ENCODE measurements at regions not wholly inside any gene's neighbourhood (a gene's known extent, or its start where the extent isn't known, plus 50 kb on each side); places are given as distances from the start of the nearest gene placed in this dataset.

DNA sequence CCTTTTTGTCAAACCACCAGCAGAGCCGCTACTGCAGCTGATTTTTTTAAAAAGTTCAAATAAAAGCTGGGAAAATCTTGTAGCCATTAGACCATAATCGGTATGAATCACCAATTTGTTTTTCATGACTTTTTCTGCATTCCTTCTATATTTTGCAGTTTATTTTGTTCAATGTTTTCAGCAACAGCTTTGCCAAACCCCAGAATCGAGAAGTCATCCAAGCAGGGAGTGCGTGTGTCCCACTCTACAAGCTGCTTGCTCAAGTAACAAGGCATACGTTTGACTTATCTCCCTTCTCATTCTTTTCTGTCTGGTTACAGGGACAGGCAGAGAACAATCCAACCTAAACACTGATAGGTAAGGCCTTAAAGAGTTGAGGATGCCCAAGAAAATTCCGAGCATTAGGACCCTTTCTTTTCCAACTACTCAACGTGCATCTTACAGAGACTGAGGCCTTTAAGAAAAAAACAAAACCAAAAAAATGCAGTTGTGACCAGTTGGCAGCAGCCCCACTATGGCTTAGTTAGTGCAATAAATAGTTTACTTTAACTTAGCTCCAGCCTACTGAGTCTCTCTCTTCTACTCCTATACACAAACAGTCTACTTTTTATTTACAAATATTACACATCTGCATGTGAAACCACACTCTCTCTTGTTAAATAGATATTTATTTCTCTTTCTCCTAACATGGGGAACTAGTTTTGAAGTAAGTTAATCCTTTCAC is 134.7 kb upstream of the SLIT3 start:
- FAIRE-seq (no peak), DNase-seq (ENCODE audit: insufficient read length, low spot score) (no peak)
- no peak for TF ChIP-seq POLR2A (IDR thresholded peaks at IDR 0.05; ENCODE audit: low read depth, low read length)

DNA sequence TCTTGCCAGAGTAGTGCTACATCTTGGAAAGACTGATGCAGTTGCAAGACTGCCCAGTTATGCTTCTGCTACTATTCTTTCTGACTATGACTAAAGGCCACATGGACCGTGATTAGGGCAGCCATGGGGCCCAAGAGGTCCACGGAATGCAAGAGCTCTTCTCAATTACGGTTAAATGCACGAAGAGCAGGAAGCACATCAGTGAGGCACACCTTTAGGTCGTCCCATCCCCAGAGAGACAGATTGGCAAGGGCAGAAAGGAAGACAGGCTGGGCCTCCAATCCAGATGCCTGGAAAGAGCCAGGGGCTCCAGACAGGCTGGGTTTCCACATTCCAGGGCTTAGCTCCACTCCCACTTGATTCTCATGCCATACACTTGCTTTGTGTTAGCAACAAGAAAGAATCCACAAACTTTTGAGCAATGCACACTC is 132.3 kb upstream of the SLIT3 start:
- FAIRE-seq = no peak
- no peak for TF ChIP-seq POLR2A (IDR thresholded peaks at IDR 0.05; ENCODE audit: low read depth, low read length)
- no peak for DNase-seq (ENCODE audit: insufficient read length, low spot score)

DNA sequence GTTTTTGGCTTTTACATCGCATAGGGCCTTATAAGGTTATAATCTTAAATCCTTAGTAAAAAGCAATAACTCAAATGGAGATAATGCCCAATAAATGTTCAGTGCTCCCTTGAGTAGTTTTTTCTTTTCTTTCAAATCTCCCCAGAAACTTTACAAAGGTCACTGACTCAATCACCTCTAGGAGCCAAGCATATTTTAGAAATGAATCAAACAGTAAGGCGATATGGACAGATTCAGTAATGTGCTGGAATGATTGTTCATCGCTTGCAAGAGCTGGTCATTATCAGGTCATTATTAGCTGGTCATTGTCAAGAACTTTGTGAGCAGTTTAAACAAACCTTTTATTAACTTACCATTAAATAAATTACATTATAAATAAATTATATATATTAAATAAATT is 130.4 kb upstream of the SLIT3 start:
- peak; percentile 57 for FAIRE-seq
- DNase-seq (ENCODE audit: insufficient read length, low spot score) = no peak
- no peak for TF ChIP-seq POLR2A (IDR thresholded peaks at IDR 0.05; ENCODE audit: low read depth, low read length)

DNA sequence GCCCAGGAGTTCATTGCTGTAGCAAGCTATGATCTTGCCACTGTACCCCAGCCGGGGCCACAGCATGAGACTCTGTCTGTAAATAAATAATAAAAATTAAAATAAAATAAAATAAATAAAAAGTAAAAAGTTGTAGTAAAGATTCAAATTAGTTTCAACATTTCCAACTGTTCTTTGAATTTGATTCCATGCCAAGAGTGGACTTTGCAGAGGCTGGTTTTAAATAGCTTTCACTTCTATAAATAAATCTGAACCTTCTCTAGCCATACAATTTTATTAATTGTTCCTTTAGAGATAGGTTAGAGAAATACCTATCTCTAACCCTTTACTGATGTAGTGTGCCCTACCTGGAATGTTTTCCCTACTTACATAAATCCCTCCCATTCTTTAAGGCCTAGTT is 129.7 kb upstream of the SLIT3 start:
- FAIRE-seq = no peak
- DNase-seq (ENCODE audit: insufficient read length, low spot score) = no peak
- TF ChIP-seq POLR2A (IDR thresholded peaks at IDR 0.05; ENCODE audit: low read depth, low read length) = no peak

DNA sequence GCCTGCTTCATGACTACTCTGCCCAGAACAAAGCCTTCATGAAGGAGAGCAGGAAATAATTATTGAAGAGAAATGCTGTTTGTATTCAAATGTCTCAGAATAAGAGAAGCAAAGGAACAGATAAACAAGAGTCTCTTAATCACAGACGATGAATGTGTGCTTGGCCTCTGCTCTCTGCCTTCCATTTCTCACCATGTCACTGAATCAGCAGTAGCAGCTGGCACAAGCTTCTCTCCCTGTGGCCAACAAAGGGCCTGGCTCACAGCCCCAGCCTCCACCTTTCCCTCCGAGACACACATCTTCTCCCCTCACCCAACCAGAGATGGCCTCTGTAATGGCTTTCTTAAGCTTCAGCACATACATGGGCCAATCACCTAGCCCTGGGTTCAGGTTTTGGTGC is 128.1 kb upstream of the SLIT3 start:
- FAIRE-seq (no peak), DNase-seq (ENCODE audit: insufficient read length, low spot score) (no peak)
- TF ChIP-seq POLR2A (IDR thresholded peaks at IDR 0.05; ENCODE audit: low read depth, low read length) = no peak

DNA sequence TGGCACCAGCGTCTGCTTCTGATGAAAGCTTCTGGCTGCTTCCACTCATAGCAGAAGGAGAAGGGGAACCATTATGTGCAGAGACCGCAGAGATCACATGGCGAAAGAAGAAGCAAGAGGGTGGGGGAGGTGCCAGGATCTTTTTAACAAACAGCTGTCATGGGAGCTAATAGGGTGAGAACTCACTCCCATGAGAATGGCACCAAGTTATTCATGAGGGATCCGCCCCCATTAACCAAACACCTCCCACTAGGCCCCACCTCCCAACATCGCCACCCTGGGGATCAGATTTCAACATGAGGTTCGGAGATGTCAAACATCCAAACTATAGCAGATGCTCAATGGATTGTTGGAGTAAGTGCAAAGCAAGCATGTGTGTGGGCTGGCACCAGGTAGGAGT is 125.8 kb upstream of the SLIT3 start:
- DNase-seq (ENCODE audit: insufficient read length, low spot score) (no peak), FAIRE-seq (no peak)
- TF ChIP-seq POLR2A (IDR thresholded peaks at IDR 0.05; ENCODE audit: low read depth, low read length) = no peak

DNA sequence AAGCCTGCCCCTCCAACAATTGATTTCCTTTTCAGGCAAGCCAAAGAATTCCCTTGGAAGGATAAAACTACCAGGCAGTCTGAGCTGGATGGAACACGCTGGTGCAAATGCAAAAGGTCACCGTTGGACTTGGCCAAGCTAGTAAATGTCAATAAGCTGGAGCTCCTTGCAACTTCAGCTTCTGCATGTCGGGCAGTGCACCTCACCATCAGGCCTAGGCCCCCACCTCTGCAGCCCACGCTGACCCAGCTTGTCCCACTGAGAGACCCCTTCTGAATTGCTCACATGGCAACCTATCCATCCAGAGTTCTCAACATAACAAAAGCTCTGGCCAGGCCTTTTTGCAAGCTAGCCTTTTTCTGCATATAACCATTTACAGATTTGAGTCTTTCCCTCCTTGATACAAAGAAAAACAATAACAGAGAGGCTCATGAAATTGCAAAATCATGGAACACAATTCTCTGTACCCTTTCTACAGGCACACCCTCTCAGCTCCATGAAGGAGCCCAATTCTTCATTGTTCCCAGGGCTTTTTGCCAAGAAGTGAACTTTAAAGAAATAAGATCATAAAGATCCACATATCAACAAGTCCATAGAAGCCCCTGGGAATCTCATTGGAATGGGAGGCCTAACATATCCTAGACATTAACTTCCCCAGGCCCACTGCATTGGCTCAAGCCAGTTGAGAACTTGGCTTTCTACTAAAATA is 123.9 kb upstream of the SLIT3 start:
- FAIRE-seq = no peak
- TF ChIP-seq POLR2A (IDR thresholded peaks at IDR 0.05; ENCODE audit: low read depth, low read length) = no peak
- DNase-seq (ENCODE audit: insufficient read length, low spot score) = no peak

DNA sequence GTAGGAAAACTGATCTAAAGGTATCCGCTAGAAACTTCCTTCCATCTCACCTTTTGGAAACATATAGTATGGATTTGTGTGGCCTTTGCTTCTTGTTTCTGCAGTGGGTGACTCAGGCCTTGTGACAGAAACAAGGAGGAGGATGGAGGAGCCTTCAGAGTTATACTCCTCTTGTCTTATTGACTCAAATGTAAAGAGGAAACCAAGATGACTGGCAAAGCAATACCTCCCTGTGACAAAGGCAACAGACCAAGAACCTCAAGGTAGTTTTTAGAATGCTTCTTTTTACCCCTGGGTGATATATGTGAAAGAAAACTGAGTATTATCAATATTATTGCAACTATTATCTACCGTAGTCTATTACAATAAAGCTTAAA is 123.3 kb upstream of the SLIT3 start:
- no peak for TF ChIP-seq POLR2A (IDR thresholded peaks at IDR 0.05; ENCODE audit: low read depth, low read length)
- no peak for FAIRE-seq
- DNase-seq (ENCODE audit: insufficient read length, low spot score) = no peak

DNA sequence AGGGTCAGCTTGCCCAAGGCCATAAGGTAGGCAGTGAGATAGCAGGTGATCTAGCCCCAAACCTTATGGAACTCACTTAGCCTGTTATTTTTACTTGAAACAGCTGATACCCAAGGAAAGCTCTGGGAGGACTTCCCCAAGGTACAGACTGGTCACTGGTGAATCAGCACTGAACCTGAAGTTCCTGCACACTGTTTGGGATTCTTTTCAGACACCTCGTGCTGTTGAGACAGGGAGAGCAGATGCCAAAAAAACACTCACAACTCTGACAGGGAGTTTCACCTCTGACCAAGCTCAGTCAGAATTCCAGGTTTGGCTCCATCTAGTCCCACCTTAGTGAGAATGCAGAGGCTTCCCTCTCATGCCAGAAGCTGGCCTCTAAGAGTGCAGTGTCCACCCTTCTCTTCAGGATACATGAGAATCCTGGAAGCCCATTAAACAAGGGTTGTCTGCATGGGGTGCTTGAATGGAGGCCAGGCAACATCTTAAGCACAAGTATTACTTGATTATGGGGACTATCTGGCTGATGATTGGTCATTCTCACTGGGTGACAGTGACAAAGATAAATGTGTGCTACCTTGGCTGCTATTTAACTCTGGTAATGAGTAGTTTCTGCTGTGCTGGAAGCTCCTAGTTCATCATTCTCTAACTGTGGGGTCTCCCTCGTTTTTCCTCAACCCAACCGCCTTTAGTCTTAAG is 122.8 kb upstream of the SLIT3 start:
- FAIRE-seq (no peak), DNase-seq (ENCODE audit: insufficient read length, low spot score) (no peak)
- no peak for TF ChIP-seq POLR2A (IDR thresholded peaks at IDR 0.05; ENCODE audit: low read depth, low read length)

DNA sequence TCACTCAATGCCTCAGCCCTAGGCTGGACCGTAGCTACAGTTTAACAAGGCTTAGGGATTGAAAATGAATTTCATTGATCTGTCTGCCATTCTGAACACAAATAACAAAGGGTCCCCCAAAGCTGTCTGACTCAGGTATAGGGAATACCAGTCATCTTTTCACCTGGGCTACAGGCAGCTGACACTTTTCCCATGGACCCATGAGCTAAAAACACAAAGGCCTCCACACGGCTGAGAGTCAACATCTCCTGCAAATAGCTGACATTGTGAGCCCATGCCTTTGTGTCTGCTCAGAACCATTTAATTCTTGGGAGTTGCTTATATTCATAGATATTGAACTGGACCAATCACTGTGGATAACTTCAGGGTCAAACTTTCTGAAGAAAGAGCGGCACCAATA is 121.1 kb upstream of the SLIT3 start:
- no peak for FAIRE-seq

DNA sequence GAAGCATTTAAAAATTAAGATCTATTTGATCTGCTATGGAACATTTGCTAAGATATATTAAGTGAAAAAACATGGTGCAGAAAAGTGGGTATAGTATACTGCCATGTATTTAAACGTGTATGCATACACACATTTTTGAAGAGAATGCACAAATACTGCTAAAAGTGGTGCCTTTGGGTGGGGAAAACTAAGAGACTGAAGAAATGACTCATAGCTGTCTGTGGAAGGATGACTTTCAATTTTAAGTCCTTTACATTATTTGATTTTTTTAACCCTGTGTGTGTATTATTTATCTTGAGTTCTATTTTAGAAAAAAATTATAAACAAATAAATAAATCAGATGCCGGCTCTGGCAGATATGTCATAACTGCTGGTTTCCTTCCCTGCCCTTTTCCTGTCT is 120.7 kb upstream of the SLIT3 start:
- DNase-seq (ENCODE audit: insufficient read length, low spot score) (no peak), FAIRE-seq (no peak)
- TF ChIP-seq POLR2A (IDR thresholded peaks at IDR 0.05; ENCODE audit: low read depth, low read length) = no peak

More for the DNA sequence above, 121.1 kb upstream of the SLIT3 start:
- DNase-seq (ENCODE audit: insufficient read length, low spot score) = no peak
- no peak for TF ChIP-seq POLR2A (IDR thresholded peaks at IDR 0.05; ENCODE audit: low read depth, low read length)

DNA sequence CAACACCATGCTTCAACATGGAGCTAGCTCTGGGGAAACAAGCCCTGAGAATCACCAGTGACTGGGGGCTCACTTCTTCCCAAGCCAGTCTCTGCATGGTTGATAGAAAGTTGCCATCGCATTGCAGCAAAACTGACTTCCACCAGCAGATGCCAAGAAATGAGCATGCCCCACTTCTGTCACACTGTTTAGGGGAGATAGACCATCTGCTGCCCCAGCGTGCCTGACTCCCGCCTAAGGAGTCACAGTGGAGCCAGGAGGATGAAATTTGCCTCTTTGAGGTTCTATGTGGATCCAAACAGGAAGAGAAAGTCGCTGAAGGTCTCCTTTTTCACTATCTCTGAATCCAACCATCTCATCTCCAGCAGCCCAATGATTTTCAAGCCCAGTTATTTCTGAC is 116.7 kb upstream of the SLIT3 start:
- FAIRE-seq (no peak), DNase-seq (ENCODE audit: insufficient read length, low spot score) (no peak)
- TF ChIP-seq POLR2A (IDR thresholded peaks at IDR 0.05; ENCODE audit: low read depth, low read length) = no peak

DNA sequence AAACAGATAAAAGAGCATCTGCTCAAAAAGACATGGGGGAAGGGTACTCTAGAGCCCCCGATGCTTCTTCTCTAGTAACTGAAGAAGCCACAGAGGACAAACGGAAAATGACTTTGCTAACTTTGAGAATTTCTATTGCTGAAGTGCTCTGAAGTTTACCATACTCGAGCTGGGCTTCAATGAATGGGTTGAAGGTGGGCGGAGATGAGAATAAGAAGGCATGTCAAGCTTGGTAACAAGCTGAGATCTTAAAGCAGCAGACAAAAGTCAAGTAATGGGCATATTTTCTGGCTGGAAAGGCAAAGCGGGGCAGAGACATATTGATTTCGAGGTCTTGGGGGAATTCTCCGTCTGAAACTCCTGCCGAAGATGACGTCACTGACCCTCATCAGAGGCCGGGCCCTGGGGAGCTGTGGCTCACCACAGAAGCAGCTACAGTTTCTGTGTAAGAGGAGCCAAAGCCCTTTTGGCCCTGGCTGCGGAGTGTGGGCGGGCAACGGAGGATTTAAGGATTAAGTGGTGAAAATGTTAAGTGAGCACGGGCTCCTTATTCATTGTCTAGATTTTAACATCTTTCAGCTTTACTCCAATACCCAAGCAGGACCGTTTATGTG is 115.8 kb upstream of the SLIT3 start:
- FAIRE-seq = peak; percentile 36

DNA sequence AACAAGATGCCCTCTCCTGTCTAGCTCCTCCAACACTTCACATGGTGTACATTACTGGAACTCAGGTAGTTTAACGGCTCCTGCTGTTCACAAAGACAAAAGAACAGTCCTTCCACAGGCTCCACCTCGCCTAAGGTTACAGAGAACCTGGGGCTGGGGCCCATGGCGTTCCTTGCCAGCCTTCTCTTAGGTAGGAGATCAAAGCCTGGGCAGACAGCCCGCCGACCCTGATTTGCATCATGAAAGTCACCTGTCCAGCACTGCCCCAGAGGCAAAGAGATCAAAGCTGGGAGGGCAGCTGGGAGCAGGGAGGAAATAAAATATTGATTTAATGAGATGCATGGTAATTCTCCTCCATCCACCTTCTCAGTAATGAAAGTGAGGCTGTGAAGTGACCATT is 115.0 kb upstream of the SLIT3 start:
- no peak for TF ChIP-seq POLR2A (IDR thresholded peaks at IDR 0.05; ENCODE audit: low read depth, low read length)
- no peak for FAIRE-seq
- no peak for DNase-seq (ENCODE audit: insufficient read length, low spot score)

More for the DNA sequence above, 115.8 kb upstream of the SLIT3 start:
- no peak for TF ChIP-seq POLR2A (IDR thresholded peaks at IDR 0.05; ENCODE audit: low read depth, low read length)
- DNase-seq (ENCODE audit: insufficient read length, low spot score) = peak; percentile 47
